Lower leg skin (tissue), 3 donors: ENCODE measurements at regions not wholly inside any gene's neighbourhood (a gene's known extent, or its start where the extent isn't known, plus 50 kb on each side); places are given as distances from the start of the nearest gene placed in this dataset.

Experiments
- POLR2A ChIP-seq, 2 donors: fragments of 450-650 bp; IDR thresholded peaks; one replicate each; pipeline ENCODE4 v1.6.1; 2016 to 2017; ENCODE audit warnings: antibody characterized with exemption in 2 of 2, mild to moderate bottlenecking in 1 of 2, moderate library complexity in 1 of 2
- TF ChIP-seq, protein P1 (sequence below), 3 donors: fragments of 450-650 bp; IDR thresholded peaks; one replicate each; pipeline ENCODE4 v1.5.1; 2016; ENCODE audit warnings: antibody characterized with exemption in 3 of 3, mild to moderate bottlenecking in 3 of 3, moderate library complexity in 2 of 3

DNA sequence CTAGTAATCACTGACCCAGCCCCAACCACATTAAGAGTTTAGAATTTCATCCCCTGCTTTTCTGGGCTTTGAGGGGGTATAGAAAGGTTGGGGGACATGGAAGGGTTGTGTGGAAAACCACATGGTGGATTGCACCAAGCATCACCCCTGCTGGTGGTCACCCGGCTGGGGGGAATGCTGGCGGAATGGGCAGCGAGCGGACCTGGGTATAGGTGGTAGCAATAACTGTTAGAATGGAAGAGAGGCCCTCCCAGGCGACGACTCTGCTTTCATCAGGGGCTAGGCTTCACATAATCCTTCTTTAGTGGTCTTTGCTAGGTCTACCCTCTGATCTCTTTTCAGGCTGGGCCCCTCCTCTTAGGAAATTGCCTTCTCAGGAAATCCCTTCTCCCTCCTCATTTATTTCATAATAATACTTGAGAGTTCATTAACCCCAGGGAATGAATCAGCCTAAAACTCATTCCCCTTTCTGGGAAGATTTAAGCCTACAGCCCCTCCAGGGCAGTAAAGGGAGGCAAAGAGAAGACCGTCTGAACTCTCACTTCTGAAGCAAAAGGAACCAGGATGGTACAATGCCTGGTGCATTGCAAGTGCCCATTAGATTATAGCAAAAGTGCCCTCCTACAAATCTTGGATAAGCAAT, 90.7 kb upstream of the LEP start:
- TF ChIP-seq, protein P1, sequence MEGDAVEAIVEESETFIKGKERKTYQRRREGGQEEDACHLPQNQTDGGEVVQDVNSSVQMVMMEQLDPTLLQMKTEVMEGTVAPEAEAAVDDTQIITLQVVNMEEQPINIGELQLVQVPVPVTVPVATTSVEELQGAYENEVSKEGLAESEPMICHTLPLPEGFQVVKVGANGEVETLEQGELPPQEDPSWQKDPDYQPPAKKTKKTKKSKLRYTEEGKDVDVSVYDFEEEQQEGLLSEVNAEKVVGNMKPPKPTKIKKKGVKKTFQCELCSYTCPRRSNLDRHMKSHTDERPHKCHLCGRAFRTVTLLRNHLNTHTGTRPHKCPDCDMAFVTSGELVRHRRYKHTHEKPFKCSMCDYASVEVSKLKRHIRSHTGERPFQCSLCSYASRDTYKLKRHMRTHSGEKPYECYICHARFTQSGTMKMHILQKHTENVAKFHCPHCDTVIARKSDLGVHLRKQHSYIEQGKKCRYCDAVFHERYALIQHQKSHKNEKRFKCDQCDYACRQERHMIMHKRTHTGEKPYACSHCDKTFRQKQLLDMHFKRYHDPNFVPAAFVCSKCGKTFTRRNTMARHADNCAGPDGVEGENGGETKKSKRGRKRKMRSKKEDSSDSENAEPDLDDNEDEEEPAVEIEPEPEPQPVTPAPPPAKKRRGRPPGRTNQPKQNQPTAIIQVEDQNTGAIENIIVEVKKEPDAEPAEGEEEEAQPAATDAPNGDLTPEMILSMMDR (IDR thresholded peaks at IDR 0.05): no peak
- no peak for TF ChIP-seq POLR2A (IDR thresholded peaks at IDR 0.05)
